Activated CD4-positive, alpha-beta T cell treated with anti-CD3 and anti-CD28 coated beads for 1 hour (primary cell): ENCODE measurements at regions not wholly inside any gene's neighbourhood (a gene's known extent, or its start where the extent isn't known, plus 50 kb on each side); places are given as distances from the start of the nearest gene placed in this dataset.
"Not testable (repeated sequence)": the region's sequence is repeated elsewhere in the genome, so short reads cannot be mapped to it uniquely, and the experiment has no call there.

Experiments
- DNase-seq: peaks from one replicate; pipeline ENCODE4 v3.0.0-alpha.2; 2020

DNA sequence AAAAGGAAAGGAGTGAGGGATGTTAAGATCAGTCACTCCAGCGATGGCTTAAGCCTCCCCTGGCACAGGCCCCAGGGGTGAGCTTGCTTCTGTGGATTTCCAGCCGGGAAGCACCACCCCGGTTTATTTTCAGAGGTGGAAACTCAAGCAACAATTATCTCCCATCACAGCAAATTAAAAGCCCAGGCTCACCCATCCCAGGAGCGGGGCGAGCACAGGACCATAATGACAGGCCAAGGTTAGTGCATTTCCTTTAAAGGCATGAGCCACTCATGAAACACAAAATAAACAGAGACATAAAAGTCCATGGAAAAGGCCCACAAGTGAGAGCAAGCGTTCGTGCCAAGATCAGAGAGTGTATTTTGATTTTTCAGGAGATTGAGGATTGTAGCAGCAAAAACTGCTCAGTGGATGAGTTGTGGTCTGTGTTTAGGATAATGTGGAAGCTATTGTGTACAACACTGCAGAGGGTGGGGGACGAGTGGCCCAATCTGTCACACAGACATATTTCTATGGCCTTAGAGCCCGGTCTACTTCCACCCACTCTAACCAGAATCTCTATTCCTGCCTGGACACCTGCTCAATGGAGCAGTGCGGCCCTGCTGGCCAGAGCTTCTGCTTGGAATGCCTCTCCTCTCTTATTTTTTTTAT is 111.4 kb upstream of the CDC42EP3 start:
- DNase-seq, result no peak

DNA sequence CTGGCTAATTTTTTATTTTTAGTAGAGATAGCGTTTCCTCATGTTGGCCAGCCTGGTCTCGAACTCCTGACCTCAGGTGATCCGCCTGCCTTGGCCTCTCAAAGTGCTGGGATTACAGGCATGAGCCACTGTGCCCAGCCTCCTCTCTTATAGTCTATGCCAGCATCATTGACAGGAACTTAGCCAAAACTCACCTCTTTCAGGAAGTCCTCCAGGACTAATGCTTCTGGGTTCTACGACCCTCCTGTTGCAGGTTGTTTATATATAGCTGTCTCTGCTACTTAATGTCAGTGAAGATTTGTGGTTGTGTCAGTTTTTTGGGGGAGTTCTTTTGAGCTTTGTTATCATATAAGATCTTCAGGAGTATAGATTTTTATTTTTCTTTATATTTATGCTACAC is 112.1 kb upstream of the CDC42EP3 start:
- DNase-seq, result no peak

DNA sequence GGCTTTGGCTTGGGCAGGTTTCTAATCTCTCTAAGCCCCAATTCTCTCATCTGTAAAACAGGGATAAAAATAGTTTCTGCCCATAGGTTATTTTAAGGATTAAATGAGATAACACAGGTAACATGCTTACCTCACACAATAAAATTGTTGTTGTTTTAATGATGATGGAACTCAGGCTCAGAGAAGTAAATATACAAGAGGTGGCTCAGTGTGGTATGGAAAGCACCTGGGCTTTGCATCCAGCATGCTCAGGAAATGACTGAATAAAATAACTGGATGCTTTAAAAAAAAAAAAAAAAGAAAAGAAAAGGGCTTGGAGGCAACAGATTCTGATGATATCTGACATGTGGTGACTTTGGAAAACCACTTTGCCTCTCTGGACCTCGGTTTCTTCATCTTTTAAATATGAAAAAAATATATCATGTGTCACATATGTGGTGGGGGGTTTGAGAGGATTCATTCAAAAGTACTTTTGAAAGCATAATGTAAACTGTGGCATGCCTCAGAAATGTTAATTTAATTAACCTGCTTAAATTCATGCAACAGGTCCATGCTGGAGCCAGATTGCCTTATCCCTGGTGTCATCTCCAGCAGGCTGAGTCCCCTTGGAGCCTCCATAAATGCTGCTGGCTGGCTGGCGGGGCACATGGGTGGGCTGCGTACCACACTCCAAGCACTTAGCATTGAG is 112.8 kb upstream of the CDC42EP3 start:
- DNase-seq, result no peak

DNA sequence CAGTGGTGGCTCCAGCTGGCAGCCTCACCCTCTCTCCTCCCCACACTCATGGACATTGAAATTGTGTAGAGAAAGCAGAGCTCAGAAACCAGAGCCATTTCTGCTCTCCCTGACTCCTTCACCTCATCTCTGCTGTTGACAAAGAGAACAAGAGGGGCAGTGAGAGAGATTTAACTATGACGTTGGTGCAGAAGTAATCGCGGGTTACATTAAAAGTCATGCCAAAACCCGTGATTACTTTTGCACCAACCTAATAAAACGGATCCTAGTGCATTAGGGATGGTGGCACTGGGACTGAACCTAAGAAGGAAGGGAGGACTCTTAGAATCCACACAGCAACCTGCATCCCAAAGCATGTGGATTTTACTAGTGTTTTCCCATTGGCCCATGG is 113.3 kb upstream of the CDC42EP3 start:
- DNase-seq, result no peak

DNA sequence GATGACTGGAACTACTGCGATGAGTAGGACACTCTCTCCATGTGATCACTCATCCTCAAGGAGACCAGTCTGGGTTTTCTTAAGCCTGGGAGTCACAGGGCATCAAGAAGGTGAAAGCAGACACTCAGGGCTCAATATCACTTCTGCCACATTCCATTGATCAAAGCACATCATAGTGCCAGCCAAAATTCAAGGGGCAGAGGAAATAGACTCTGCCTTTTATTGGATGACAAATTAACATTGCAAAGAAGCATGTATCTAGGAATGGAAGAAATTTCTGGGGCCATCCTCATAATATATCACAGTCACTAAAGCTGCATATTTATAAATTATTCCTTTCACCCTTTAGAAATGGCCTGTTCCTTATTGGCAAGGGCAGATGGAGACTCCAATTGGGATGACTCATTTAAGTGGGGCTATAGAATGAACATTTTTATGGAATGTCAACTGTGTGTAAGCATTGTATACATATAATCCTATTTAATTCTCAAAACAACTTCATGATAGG is 114.8 kb upstream of the CDC42EP3 start:
- DNase-seq, result no peak

DNA sequence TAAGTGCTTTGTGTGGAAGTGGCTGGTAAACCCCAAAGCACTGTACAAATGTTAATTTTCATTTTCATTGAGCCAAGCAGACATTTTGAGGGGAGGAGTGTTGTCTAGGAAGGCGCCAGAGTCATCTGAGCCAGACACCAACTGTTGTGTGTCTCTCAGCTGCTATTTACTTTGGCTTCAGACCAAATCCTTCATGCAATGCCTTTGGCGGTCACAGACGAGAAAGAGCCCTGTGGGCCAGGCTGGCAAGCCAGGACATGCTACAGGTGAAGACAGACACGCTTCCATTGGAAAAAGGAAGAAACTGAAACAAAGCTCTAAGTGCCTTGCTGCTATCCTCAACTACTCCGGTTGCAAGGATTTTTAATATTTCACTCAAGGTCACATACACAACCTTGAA is 115.4 kb upstream of the CDC42EP3 start:
- DNase-seq, result no peak

DNA sequence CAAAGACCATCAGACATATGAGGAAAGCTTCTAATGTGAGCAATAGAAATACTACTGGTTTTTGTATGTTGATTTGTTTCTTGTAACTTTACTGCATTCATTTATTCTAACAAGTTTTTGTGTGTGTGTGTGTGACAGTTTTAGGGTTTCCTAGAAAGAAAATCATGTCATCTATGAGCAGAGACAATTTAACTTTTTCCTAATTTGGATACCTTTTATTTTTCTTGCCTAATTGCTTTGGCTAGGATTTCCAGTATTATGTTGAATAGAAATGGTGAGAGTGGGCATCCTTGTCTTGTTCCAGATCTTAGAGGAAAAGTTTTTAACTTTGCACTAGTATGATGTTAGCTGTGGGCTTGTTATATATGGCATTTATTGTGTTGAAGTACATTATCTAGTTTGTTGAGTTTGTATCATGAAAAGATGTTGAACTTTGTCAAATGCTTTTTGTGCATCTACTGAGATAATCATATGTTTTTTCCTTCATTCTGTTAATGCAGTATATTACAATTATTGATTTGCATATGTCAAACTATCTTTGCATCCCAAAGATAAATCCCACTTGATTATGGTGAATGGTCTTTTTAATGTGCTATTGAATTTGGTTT is 117.3 kb upstream of the CDC42EP3 start:
- no peak for DNase-seq

DNA sequence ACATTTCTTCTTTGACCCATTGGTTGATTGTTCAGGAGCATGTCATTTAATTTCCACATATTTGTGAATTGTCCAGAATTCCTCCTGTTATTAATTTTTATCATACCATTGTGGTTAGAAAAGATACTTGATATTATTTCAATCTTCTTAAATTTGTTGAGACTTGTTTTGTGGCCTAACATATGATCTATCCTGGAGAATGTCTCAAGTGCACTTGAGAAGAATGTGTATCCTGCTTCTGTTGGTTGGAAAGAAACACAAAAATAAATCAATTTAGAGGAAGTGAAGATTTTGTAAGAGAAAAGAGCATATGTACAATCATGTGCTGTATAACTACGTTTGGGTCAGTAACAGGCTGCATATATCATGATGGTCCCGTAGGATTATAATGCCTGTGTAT is 118.6 kb upstream of the CDC42EP3 start:
- no peak for DNase-seq

DNA sequence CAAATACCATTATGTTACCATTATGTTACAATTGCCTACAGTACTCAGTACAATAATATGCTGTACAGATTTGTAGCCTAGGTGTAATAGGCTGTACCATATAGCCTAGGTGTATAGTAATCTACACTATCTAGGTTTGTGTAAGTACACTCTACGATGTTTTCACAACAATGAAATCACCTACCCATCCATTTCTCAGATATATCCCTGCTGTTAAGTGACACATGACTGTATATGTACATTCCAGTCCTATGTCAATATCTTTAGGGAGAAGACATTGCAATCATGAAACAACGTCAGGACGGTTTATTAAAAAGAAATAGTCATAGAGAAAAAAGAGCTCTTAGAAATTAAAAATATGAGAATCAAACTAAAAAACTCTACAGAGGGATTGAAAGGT is 119.0 kb upstream of the CDC42EP3 start:
- no peak for DNase-seq

DNA sequence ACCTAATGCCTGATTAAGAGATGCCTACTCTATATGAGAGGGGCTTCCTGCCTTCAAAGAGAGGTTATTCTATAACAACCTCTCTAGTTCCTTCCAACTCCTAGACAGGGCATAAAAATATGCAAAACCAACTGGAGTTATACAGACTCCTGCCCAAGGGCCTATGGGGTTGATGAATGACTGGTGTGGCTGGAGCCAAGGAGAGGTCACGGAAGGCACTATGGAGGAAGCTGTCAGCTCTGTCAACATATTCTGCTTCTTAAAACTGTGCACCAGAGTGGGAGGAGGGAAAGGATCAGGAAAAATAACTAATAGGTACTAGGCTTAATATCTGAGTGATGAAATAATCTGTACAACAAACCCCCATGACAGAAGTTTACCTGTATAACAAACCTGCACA is 120.9 kb upstream of the CDC42EP3 start:
- no peak for DNase-seq

DNA sequence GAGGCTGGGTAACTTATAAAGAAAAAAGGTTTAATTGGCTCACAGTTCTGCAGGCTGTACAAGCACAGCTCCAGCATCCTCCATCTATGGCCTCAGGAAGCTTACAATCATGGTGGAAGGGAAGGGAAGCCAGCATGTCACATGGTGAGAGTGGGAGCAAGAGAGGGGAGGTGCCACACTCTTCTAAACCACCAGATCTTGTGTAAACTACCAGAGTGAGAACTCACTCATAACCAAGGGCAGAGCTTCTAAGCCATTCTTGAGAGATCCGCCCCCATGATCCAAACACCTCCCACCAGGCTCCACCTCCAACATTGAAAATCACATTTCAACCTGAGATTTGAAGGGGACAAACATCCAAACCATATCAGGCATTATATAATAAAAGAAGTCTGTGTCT is 121.6 kb upstream of the CDC42EP3 start:
- no peak for DNase-seq

DNA sequence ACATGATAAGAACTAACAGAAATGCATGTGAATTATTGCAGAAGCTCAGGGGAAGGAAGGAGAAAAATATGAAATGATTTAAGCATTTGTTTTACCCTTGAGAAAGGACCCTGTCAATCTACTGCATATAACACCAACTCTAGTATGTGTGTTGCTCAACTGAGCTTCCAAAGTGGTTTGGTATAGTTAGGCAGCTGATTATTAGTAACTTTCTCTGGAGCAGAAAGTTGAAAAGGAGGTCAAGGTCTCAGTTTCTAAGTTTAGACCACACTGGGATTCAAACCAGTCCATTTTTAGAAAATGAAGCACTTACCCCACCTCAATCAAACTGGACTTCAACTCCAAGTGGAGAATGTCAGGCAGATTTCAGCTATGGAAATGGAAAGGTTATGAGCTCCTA is 123.3 kb upstream of the CDC42EP3 start:
- DNase-seq, result no peak

DNA sequence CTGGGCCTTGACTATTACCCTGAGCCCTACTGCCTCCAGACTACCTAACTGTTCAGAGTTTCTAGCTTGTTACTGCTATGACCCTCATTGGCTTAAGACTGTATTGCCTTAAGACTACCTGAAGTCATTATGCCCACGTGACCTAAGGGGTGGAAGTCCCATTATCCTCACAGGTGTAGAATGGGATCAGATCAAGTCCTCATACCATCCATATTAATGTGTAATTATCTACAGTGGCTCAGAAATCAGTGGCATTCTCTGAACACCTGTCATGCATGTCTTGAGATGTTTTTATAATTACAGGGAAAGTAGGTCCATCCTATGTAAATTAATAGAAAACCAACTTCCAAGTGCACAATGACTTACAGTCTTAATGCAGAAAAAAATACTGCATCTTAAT is 124.0 kb upstream of the CDC42EP3 start:
- no peak for DNase-seq

DNA sequence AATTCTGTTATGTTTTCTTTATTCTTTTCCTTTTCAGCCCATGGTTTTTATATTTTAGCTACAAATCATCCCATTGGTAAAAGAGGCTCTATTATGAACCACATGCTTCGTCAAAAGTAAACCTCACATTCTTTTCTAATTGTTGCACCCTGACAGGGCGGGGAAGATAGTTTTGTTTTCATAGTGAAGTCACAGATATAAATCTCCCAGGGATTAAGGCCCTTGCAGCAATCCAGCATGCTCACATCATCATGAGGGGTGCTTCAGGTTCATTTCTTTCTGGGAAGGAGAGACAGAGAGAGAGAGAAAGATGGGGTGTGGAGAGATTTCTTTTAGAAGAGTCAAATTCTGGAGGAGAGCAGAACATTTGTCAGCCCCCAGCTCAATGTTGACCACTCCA is 124.5 kb upstream of the CDC42EP3 start:
- no peak for DNase-seq

DNA sequence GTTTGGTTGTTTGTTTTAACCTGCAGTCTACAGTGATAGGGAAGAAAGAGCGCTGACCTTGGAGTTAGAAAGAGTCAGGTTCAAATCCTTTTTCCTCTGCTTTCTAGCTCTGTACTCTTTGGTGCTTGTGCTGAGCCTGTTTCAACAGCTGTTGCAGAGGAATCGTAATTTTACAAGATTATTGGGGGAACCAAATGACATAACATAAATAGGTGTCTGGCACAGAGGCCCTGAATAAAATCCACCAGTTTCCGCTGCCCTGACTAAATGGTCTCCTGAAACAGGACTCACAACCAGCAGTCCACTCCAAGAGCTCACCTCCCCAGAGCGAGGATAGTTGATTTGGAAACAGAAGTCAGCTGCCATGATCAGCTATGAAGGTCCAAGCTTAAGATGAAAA is 125.0 kb upstream of the CDC42EP3 start:
- DNase-seq, result no peak

DNA sequence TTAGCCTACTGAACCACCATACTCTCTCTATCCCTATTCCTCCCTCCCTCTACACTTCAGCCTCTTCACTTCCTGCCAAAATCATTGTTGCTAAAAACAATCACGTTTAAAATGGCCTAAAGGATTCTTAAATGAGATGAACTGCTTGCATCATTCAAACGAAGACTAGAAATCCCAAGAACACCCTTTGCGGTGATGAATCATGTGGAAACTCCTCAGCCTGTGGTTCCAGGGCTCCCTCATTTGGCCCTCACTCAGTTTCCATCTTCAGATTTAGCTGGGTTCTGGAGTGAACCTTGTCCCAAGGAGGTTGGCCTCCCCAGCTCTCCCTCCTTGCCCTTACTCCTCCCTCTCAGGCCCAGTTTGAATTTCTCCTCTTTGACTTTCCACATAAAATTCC is 125.6 kb upstream of the CDC42EP3 start:
- no peak for DNase-seq

DNA sequence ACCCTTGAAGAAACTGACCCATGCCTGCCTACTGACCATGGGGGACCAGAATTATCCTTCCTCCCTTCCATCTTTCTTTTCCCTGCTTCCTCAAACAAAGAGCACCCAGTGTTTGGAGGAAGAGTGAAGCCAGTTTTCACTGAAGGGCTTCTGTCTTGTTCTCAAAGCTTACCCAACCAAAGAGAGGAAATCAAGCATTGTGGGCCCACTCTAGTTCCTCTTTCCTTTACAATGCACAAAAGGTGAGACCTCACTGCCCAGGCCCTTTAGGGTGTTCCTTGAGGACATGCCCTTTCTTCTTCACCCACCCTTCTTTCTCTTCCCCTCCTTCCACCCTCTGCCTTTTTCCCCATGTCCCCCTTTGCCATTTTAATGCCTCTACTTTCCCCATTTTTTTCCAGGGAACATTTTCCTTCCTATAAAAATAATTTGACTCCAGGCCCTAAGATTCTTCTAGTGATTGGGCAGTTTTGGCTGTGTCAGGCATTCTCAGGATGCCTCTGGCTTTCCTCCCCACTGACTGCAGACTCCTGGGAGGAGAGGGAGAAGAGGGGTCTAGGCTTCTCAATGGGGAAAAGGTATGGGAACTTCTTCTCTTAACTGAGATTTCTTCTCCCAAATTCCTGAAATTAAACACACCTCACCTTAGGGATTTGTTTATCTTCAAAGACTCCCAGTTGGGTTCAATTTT is 126.6 kb upstream of the RMDN2 start:
- no peak for DNase-seq

DNA sequence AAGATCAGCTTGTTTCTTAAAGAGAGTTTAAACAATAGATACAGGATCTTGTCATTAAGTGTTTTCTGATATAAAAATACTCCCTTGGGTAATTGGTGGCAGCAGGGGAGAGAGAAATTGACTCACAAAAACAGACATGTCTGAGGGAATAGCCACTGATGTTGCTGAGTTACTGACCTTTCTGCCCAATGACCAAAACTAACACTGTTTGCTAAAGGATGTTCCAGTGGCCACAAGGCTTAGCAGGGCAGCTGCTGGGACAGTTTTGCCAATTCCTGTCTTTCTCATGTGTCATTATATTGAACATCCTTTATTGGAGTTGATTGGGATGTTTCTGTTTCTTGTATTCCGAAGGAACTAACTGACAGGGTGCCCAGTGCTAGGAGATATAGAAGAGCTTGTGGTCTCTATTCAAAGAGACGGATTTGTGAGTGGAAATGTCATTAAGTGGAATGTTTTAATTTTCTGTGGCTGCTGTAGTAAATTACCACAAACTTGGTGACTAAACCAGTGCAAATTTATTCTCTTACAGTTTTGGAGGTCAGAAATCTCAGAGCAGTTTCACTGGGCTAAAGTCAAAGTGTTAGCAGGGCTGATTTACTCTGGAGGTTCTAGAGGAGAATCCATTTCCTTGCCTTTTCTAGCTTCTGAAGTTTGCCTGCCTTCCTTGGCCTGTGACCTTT is 124.8 kb upstream of the RMDN2 start:
- no peak for DNase-seq

DNA sequence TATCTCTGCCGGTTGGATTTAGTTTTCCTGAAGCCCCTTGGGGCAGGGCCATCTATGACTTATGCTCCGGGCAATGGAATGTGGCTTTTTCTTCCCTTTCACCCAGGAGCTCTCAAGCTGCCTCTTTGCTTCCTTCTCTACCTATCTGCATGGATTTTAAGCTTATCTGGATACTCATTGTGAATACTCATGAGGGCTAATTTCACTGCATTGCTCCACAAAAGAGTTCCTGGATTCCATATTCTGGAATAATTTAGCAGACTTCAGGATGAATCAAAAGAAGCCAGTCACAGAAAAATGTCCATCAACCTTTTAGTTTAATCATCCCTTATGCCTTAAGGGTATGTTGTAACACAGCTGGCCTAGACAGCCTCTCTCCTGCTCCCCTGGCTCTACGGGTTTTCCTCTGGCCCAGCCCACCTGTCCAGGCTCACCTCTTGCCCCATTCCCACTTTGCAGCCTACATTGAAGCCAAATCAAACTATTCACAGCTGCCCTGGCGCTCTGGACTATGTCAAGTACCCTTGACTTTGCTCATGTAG is 122.8 kb upstream of the RMDN2 start:
- no peak for DNase-seq

DNA sequence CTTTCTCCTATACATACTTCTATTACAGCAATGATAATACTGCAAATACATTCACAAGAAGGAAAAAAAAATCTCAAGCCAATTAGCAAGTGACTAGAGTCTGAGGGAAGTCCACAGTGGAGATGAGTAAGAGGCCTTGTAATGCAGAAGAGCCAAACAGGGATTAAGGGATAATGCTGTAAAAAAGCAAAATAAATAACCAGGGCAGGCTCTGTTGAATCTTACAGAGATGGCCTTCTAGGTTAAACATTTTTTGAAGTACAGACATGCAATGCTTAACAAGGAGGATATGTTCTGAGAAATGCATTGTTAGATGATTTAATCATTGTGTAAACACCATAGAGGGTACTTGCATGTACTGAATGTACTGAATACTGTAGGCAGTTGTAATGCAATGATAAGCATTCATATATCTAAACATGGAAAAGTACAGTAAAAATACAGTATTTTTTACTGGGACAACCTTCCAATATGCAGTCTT is 122.1 kb upstream of the RMDN2 start:
- DNase-seq, result no peak

DNA sequence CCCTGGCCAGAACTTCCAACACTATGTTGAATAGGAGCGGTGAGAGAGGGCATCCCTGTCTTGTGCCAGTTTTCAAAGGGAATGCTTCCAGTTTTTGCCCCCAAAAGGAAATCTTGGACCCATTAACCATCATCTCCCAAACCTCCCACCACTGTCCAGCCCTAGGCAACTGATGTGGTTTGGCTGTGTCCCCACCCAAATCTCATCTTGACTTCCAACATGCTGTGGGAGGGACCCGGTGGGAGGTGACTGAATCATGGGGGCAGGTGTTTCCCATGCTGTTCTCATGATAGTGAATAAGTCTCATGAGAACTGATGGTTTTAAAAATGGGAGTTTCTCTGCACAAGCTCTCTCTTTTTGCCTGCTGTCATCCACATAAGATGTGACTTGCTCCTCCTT is 119.1 kb upstream of the RMDN2 start:
- not testable (repeated sequence) for DNase-seq

DNA sequence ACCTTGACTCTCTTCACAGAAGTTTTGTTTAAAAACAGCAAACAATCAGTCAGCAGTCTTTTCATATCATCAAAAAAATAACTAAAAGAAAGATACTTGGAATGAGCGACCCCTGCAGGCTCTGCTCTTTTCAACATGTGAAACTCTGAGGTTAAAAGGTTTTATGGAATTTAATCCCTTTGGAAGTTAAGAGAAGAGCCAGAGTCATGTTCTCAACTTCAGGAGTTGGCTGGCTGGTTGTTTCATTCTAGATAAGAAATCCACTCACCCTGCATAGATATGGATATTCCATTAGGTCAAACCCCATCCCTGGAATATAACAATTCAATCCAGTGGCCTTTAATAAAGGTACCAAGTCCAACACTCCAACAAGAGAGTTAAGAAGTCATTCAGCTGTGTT is 115.6 kb upstream of the RMDN2 start:
- DNase-seq, result no peak
